HEK293 (cell line): ENCODE measurements at regions not wholly inside any gene's neighbourhood (a gene's known extent, or its start where the extent isn't known, plus 50 kb on each side); places are given as distances from the start of the nearest gene placed in this dataset.

Source experiments
- CTCF ChIA-PET: fragments of 350-600 bp; formaldehyde crosslinking; extraction: SDS; loops from one replicate; lab custom pipeline; 2021; ENCODE audit warnings: antibody characterized with exemption; lab: Yijun Ruan, JAX
- POLR2A ChIA-PET: fragments of 300-600 bp; formaldehyde crosslinking; extraction: SDS; loops from one replicate; lab custom pipeline; 2020; ENCODE audit warnings: antibody characterized with exemption, inconsistent platforms; lab: Yijun Ruan, JAX
- H3K27ac ChIP-seq: fragments of 200-500 bp; sonication (Bioruptor generic); 2 replicates; pipeline ENCODE4 v1.5.1; 2014; ENCODE audit warnings: low read depth, low read length, control low read depth, inconsistent platforms; ENCODE audit errors: extremely low read depth
- H3K36me3 ChIP-seq, 2 experiments: fragments of 200-500 bp in 1 of 2; sonication (Bioruptor generic) in 1 of 2; 1 replicate in 1 of 2; 2 replicates in 1 of 2; pipeline ENCODE4 v1.5.1; 2014 to 2017; ENCODE audit warnings: inconsistent platforms in 2 of 2, low read length in 2 of 2; ENCODE audit not compliant: control insufficient read depth in 2 of 2, insufficient read depth in 1 of 2
- H3K4me1 ChIP-seq: fragments of 200-500 bp; sonication (Bioruptor generic); 2 replicates; pipeline ENCODE4 v1.5.1; 2014; ENCODE audit warnings: mild to moderate bottlenecking, low read length, inconsistent platforms; ENCODE audit not compliant: control insufficient read depth, insufficient read depth
- H3K4me3 ChIP-seq: 2 replicates; pipeline ENCODE4 v1.5.1; 2011; ENCODE audit warnings: low read depth, mild to moderate bottlenecking, control low read depth, low read length, moderate library complexity
- H3K9me3 ChIP-seq: fragments of 200-500 bp; sonication (Bioruptor generic); 2 replicates; pipeline ENCODE4 v1.5.1; 2014; ENCODE audit warnings: low read depth, low read length, inconsistent platforms; ENCODE audit not compliant: control insufficient read depth, insufficient read depth
- KLF1 ChIP-seq: fragments of 450-650 bp; formaldehyde crosslinking; IDR thresholded peaks from 2 replicates; pipeline ENCODE4 v1.5.1; 2016; ENCODE audit warnings: missing biosample characterization, missing genetic modification characterization
- KLF10 ChIP-seq: fragments of 450-650 bp; IDR thresholded peaks from 2 replicates; pipeline ENCODE4 v1.5.1; 2018; ENCODE audit warnings: missing biosample characterization, mild to moderate bottlenecking, missing genetic modification characterization
- MZF1 ChIP-seq: fragments of 450-650 bp; formaldehyde crosslinking; IDR thresholded peaks from 2 replicates; pipeline ENCODE4 v1.5.1; 2017; ENCODE audit warnings: missing biosample characterization, missing genetic modification characterization, borderline replicate concordance
- PRDM4 ChIP-seq: fragments of 450-650 bp; formaldehyde crosslinking; IDR thresholded peaks from 2 replicates; pipeline ENCODE4 v1.5.1; 2017; ENCODE audit warnings: missing biosample characterization, missing genetic modification characterization
- TCF7L2 ChIP-seq: IDR thresholded peaks from 2 replicates; pipeline ENCODE4 v1.6.1; 2011; ENCODE audit warnings: low read depth, mild to moderate bottlenecking, inconsistent platforms, low read length, moderate library complexity, borderline replicate concordance
- ZNF362 ChIP-seq: fragments of 450-650 bp; formaldehyde crosslinking; IDR thresholded peaks from 2 replicates; pipeline ENCODE4 v1.5.1; 2016; ENCODE audit warnings: missing biosample characterization, missing genetic modification characterization
- ZNF366 ChIP-seq: fragments of 450-650 bp; formaldehyde crosslinking; conservative IDR thresholded peaks from 2 replicates; pipeline ENCODE4 v1.5.1; 2016; ENCODE audit warnings: missing biosample characterization, missing genetic modification characterization
- ZNF48 ChIP-seq: fragments of 450-650 bp; formaldehyde crosslinking; IDR thresholded peaks from 2 replicates; pipeline ENCODE4 v1.5.1; 2016; ENCODE audit warnings: missing biosample characterization, missing genetic modification characterization
- ZNF571 ChIP-seq: fragments of 450-650 bp; formaldehyde crosslinking; IDR thresholded peaks from 2 replicates; pipeline ENCODE4 v1.5.0; 2017; ENCODE audit warnings: missing biosample characterization, missing genetic modification characterization
- ZNF624 ChIP-seq: fragments of 450-650 bp; formaldehyde crosslinking; IDR thresholded peaks from 2 replicates; pipeline ENCODE4 v1.5.1; 2017; ENCODE audit warnings: missing biosample characterization, missing genetic modification characterization
- ZXDB ChIP-seq: fragments of 450-650 bp; formaldehyde crosslinking; IDR thresholded peaks from 2 replicates; pipeline ENCODE4 v1.5.1; 2016; ENCODE audit warnings: missing biosample characterization, missing genetic modification characterization
- TF ChIP-seq, protein P1 (sequence below): fragments of 450-650 bp; formaldehyde crosslinking; IDR thresholded peaks from 2 replicates; pipeline ENCODE4 v1.5.1; 2016; ENCODE audit warnings: missing biosample characterization, missing genetic modification characterization, borderline replicate concordance

DNA sequence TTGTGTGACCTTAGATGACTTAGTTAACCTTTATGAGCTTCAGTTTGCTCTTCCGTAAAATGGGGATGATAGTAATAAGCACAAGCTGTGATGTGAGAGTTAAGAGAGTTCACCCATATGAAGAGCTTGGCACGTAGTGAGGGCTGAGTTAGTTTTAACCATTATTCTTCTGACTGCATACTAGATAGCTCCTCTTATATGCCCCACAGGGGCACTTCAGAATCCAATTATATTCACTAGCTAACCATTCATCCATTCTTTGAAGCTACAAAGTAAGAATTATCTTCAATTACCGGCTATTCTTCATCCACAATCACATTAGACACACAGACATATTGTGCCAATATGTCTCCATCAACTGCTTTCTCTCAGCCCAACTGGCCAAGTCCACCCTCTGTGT, 159.0 kb upstream of the STT3B start:
- TF ChIP-seq ZNF48 (tag by site-specific recombination): no peak
- POLR2A ChIA-PET: no interaction called here
- Histone ChIP-seq H3K9me3 (no peaks in the 10 kb centered on the region), H3K4me3 (no peak overlapping the region), H3K36me3 (no peaks in the 10 kb centered on the region), H3K27ac (no peak overlapping the region), H3K4me1 (no peaks in the 10 kb centered on the region)
- CTCF ChIA-PET: no interaction called here

- ChIA-PET POLR2A (no interaction called here), CTCF (interaction anchor here (0.6 kb wide), 1 partner anchor 299 kb away, joined by 3 read pairs; no protein-coding TSS in a partner anchor)
- Histone ChIP-seq H3K4me1 (no peaks in the 10 kb centered on the region), H3K36me3 (no peaks in the 10 kb centered on the region), H3K4me3 (no peak overlapping the region), H3K27ac (no peak overlapping the region), H3K9me3 (no peaks in the 10 kb centered on the region)
- TF ChIP-seq KLF10 (tag by site-specific recombination) (no peak), TCF7L2 (0 out of 2 replicates have a peak, but pooled peaks have one; percentile 22)
Measured at GRCh38 chr3:31377045-31377642, 155.6 kb upstream of the STT3B start.

DNA sequence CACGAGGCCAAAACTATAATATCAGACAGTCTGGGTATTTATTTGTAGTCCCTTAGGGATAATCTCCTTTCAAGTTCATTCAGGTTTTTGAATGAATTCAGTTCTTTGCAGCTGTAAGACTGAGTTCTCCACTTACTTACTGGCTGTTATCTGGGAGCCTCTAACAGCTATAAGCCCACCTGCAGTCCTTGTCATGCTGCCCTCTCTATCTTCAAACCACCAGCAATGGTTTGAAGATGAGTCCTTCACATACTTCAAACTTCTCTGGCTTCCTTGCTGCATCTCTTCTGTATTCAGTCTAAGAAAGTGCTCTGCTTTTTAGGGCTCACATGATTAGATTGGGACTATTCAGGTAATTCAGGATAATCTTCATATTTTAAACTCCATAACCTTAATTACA, 154.5 kb upstream of the STT3B start:
- ChIA-PET CTCF (no interaction called here), POLR2A (no interaction called here)
- no peaks in the 10 kb centered on the region for H3K9me3 ChIP-seq
- no peak overlapping the region for H3K27ac ChIP-seq
- H3K4me1 ChIP-seq: no peaks in the 10 kb centered on the region
- H3K4me3 ChIP-seq: no peak overlapping the region
- TF ChIP-seq ZNF624 (tag by site-specific recombination) (no peak), ZXDB (tag by site-specific recombination) (no peak), MZF1 (tag by site-specific recombination) (no peak), KLF1 (no peak), ZNF366 (tag by site-specific recombination) (no peak), ZNF362 (no peak)
- TF ChIP-seq, protein P1, sequence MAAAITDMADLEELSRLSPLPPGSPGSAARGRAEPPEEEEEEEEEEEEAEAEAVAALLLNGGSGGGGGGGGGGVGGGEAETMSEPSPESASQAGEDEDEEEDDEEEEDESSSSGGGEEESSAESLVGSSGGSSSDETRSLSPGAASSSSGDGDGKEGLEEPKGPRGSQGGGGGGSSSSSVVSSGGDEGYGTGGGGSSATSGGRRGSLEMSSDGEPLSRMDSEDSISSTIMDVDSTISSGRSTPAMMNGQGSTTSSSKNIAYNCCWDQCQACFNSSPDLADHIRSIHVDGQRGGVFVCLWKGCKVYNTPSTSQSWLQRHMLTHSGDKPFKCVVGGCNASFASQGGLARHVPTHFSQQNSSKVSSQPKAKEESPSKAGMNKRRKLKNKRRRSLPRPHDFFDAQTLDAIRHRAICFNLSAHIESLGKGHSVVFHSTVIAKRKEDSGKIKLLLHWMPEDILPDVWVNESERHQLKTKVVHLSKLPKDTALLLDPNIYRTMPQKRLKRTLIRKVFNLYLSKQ (tag by site-specific recombination): no peak
- no peaks in the 10 kb centered on the region for H3K36me3 ChIP-seq

DNA sequence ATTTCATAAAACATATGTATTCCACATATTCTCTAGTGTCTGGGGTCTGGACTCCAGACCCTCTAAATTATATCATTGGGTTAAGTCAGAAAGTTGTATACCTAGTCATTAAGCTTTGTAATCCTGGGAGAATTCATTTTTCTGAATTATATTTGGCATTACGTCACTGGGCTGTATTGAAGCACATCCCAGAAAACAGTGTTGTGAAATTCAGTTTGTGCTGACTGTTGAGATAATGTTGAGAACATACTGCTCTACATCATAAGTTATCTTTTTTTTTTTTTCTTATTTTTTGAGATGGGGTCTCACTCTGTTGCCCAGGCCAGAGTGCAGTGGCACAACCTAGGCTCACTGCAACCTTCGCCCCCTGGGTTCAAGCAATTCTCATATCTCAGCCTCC, 153.1 kb upstream of the STT3B start:
- POLR2A ChIA-PET: no interaction called here
- no peaks in the 10 kb centered on the region for H3K9me3 ChIP-seq
- H3K27ac ChIP-seq: no peak overlapping the region
- no peaks in the 10 kb centered on the region for H3K36me3 ChIP-seq
- no peak overlapping the region for H3K4me3 ChIP-seq
- CTCF ChIA-PET: interaction anchor here (0.6 to 0.7 kb wide), 2 partner anchors 33 to 771 kb away, joined by 3 read pairs; no protein-coding TSS in a partner anchor
- H3K4me1 ChIP-seq: no peaks in the 10 kb centered on the region
- TF ChIP-seq ZNF571 (tag by site-specific recombination) (no peak), PRDM4 (tag by site-specific recombination) (no peak)
